Gastroesophageal sphincter (tissue), 4 donors: ENCODE measurements at regions not wholly inside any gene's neighbourhood (a gene's known extent, or its start where the extent isn't known, plus 50 kb on each side); places are given as distances from the start of the nearest gene placed in this dataset.

Experiments
- ATAC-seq: fragments of 150-250 bp; one replicate; pipeline ENCODE4 v1.9.1; 2016; ENCODE audit warnings: mild to moderate bottlenecking, moderate library complexity
- H3K27ac ChIP-seq, 4 donors: fragments of 200-600 bp; sonication (generic) in 3 of 4; 1 replicate in 3 of 4; 2 replicates in 1 of 4; pipeline ENCODE4 v1.5.1; 2016 to 2019
- H3K27me3 ChIP-seq: fragments of 200-600 bp; sonication (generic); one replicate; pipeline ENCODE4 v1.5.1; 2019
- H3K36me3 ChIP-seq, 2 donors: fragments of 200-600 bp; sonication (generic); one replicate each; pipeline ENCODE4 v1.5.1; 2019; ENCODE audit warnings: control low read depth in 1 of 2
- H3K4me1 ChIP-seq, 3 donors: fragments of 200-600 bp; sonication (generic); 1 replicate in 2 of 3; 2 replicates in 1 of 3; pipeline ENCODE4 v1.5.1; 2016 to 2019; ENCODE audit warnings: control low read depth in 2 of 3
- H3K4me3 ChIP-seq, 2 donors: fragments of 200-600 bp; sonication (generic); one replicate each; pipeline ENCODE4 v1.5.1; 2019; ENCODE audit warnings: mild to moderate bottlenecking in 1 of 2, moderate library complexity in 1 of 2
- H3K9me3 ChIP-seq, 3 donors: fragments of 200-600 bp; sonication (generic); one replicate each; pipeline ENCODE4 v1.5.1; 2017 to 2019; ENCODE audit warnings: control low read depth in 2 of 3
- CTCF ChIP-seq, 4 experiments: fragments of 200-600 bp in 2 of 4; fragments of 450-650 bp in 2 of 4; sonication (generic) in 1 of 4; IDR thresholded peaks; one replicate each; pipeline ENCODE4 v1.5.1; 2017 to 2019; ENCODE audit warnings: antibody characterized with exemption in 4 of 4, mild to moderate bottlenecking in 2 of 4, moderate library complexity in 2 of 4
- EP300 ChIP-seq: sonication (generic); formaldehyde crosslinking; IDR thresholded peaks from one replicate; pipeline ENCODE4 v1.6.1; 2017; ENCODE audit warnings: antibody characterized with exemption, mild to moderate bottlenecking
- POLR2A ChIP-seq, 2 donors: fragments of 450-650 bp; IDR thresholded peaks; one replicate each; pipeline ENCODE4 v1.6.1; 2017; ENCODE audit warnings: antibody characterized with exemption in 2 of 2, mild to moderate bottlenecking in 2 of 2, moderate library complexity in 1 of 2
- POLR2AphosphoS5 ChIP-seq: sonication (generic); formaldehyde crosslinking; IDR thresholded peaks from one replicate; pipeline ENCODE4 v1.6.1; 2017; ENCODE audit warnings: antibody characterized with exemption
- WGBS, 2 donors: methylation state at CpG; one replicate each; pipeline ENCODE4 v1.1.5; 2018; ENCODE audit warnings: low coverage in 1 of 2; 5-methylcytosine and 5-hydroxymethylcytosine counted together

- Histone ChIP-seq H3K4me3 (no peak overlapping the region), H3K9me3 (no peaks in the 10 kb centered on the region), H3K36me3 (no peaks in the 10 kb centered on the region), H3K27me3 (no peaks in the 10 kb centered on the region), H3K4me1 (no peaks in the 10 kb centered on the region), H3K27ac (no peak overlapping the region)
- no peak for ATAC-seq
- WGBS, 2 donors: 65 to 70% methylated on average over 3 to 4 of the region's 4 CpGs
- TF ChIP-seq POLR2AphosphoS5: no peak
These were observed 248.3 kb downstream of the NUF2 start for GRCh38 chr1:163570071-163570470.

- Histone ChIP-seq H3K27me3 (no peaks in the 10 kb centered on the region), H3K36me3 (no peaks in the 10 kb centered on the region), H3K4me3 (no peak overlapping the region), H3K4me1 (no peaks in the 10 kb centered on the region), H3K9me3 (no peaks in the 10 kb centered on the region), H3K27ac (no peak overlapping the region)
- TF ChIP-seq EP300 (no peak), CTCF (IDR thresholded peaks at IDR 0.05) (no peak), POLR2AphosphoS5 (no peak), POLR2A (IDR thresholded peaks at IDR 0.05) (no peak)
- WGBS, 2 donors: 89 to 92% methylated on average over 4 of the region's 4 CpGs
- no peak for ATAC-seq
These were observed 250.2 kb downstream of the NUF2 start for GRCh38 chr1:163571950-163572349.

- H3K9me3 ChIP-seq: no peaks in the 10 kb centered on the region
- no peaks in the 10 kb centered on the region for H3K4me1 ChIP-seq
- 94 to 100% methylated on average over 2 to 6 of the region's 6 CpGs for WGBS, 2 donors
- H3K4me3 ChIP-seq: no peak overlapping the region
- TF ChIP-seq CTCF (IDR thresholded peaks at IDR 0.05): no peak
- no peak for TF ChIP-seq POLR2A (IDR thresholded peaks at IDR 0.05)
- TF ChIP-seq POLR2AphosphoS5: no peak
- TF ChIP-seq EP300: no peak
- H3K27ac ChIP-seq: no peak overlapping the region
- no peak for ATAC-seq
- H3K27me3 ChIP-seq: no peaks in the 10 kb centered on the region
- H3K36me3 ChIP-seq: no peaks in the 10 kb centered on the region
These were observed 252.4 kb downstream of the NUF2 start for GRCh38 chr1:163574119-163574518.

GRCh38 chr1:163580926-163581325, 259.2 kb downstream of the NUF2 start:
- H3K4me1 ChIP-seq: no peaks in the 10 kb centered on the region
- H3K27ac ChIP-seq: no peak overlapping the region
- no peaks in the 10 kb centered on the region for H3K36me3 ChIP-seq
- no peak for ATAC-seq
- no peak overlapping the region for H3K4me3 ChIP-seq
- no peaks in the 10 kb centered on the region for H3K9me3 ChIP-seq
- no peaks in the 10 kb centered on the region for H3K27me3 ChIP-seq
- TF ChIP-seq EP300 (no peak), POLR2AphosphoS5 (no peak), CTCF (IDR thresholded peaks at IDR 0.05) (no peak), POLR2A (IDR thresholded peaks at IDR 0.05) (no peak)
- WGBS, 2 donors: 60 to 85% methylated on average over 3 of the region's 3 CpGs

- no peak overlapping the region for H3K4me3 ChIP-seq
- no peak for ATAC-seq
- no peak for TF ChIP-seq CTCF (IDR thresholded peaks at IDR 0.05)
- TF ChIP-seq POLR2AphosphoS5: no peak
- no peak overlapping the region for H3K27ac ChIP-seq
- no peaks in the 10 kb centered on the region for H3K4me1 ChIP-seq
- no peaks in the 10 kb centered on the region for H3K9me3 ChIP-seq
- H3K27me3 ChIP-seq: no peaks in the 10 kb centered on the region
- WGBS, 2 donors: 32 to 39% methylated on average over 4 of the region's 4 CpGs
- no peaks in the 10 kb centered on the region for H3K36me3 ChIP-seq
These were observed 262.0 kb downstream of the NUF2 start for GRCh38 chr1:163583661-163584181.
